Neural progenitor cell (in vitro differentiated cells): ENCODE measurements at regions not wholly inside any gene's neighbourhood (a gene's known extent, or its start where the extent isn't known, plus 50 kb on each side); places are given as distances from the start of the nearest gene placed in this dataset.

Experiments
- DNase-seq: peaks from one replicate; pipeline ENCODE4 v3.0.0-alpha.2; 2016; ENCODE audit warnings: low spot score
- H2AFZ ChIP-seq: fragments of 200-600 bp; sonication (generic); replicated peaks from 2 replicates; pipeline ENCODE4 v1.6.1; 2016; ENCODE audit warnings: antibody characterized with exemption
- H3F3A ChIP-seq: fragments of 200-600 bp; sonication (generic); 2 replicates; pipeline ENCODE4 v1.6.1; 2016; ENCODE audit warnings: antibody characterized with exemption, low read depth
- H3K27ac ChIP-seq: fragments of 200-600 bp; sonication (generic); 2 replicates; pipeline ENCODE4 v1.5.1; 2016; ENCODE audit warnings: mild to moderate bottlenecking
- H3K27me3 ChIP-seq: fragments of 200-600 bp; sonication (generic); 2 replicates; pipeline ENCODE4 v1.6.1; 2016; ENCODE audit warnings: mild to moderate bottlenecking, moderate library complexity
- H3K36me3 ChIP-seq: fragments of 200-600 bp; sonication (generic); 2 replicates; pipeline ENCODE4 v1.5.1; 2016
- H3K4me1 ChIP-seq: fragments of 200-600 bp; sonication (generic); 2 replicates; pipeline ENCODE4 v1.6.1; 2016; ENCODE audit warnings: mixed run types
- H3K4me2 ChIP-seq: fragments of 200-600 bp; sonication (generic); 2 replicates; pipeline ENCODE4 v1.6.1; 2016
- H3K4me3 ChIP-seq: fragments of 200-600 bp; sonication (generic); 2 replicates; pipeline ENCODE4 v1.5.1; 2016
- H3K79me2 ChIP-seq: fragments of 200-600 bp; sonication (generic); 2 replicates; pipeline ENCODE4 v1.6.1; 2016; ENCODE audit warnings: low read depth
- H3K9ac ChIP-seq: fragments of 200-600 bp; sonication (generic); 2 replicates; pipeline ENCODE4 v1.6.1; 2016
- H3K9me3 ChIP-seq: fragments of 200-600 bp; sonication (generic); 2 replicates; pipeline ENCODE4 v1.5.1; 2016; ENCODE audit warnings: low read depth
- H4K20me1 ChIP-seq: fragments of 200-600 bp; sonication (generic); 2 replicates; pipeline ENCODE4 v1.6.1; 2016; ENCODE audit warnings: low read depth
- H3K27ac Mint-ChIP-seq: 3 replicates; pipeline ENCODE4 v1.8.0; 2021; ENCODE audit warnings: mixed read lengths
- H3K27me3 Mint-ChIP-seq: 2 replicates; pipeline ENCODE4 v1.8.0; 2022; ENCODE audit warnings: low read depth, mild to moderate bottlenecking, inconsistent platforms, moderate library complexity, mixed read lengths; ENCODE audit not compliant: insufficient read depth
- H3K36me3 Mint-ChIP-seq: 3 replicates; pipeline ENCODE4 v1.8.0; 2021; ENCODE audit warnings: mixed read lengths
- H3K4me1 Mint-ChIP-seq: 3 replicates; pipeline ENCODE4 v1.8.0; 2021; ENCODE audit warnings: mixed read lengths
- H3K4me3 Mint-ChIP-seq: 3 replicates; pipeline ENCODE4 v1.8.0; 2021; ENCODE audit warnings: mild to moderate bottlenecking, moderate library complexity, mixed read lengths
- H3K9me3 Mint-ChIP-seq: 3 replicates; pipeline ENCODE4 v1.8.0; 2020; ENCODE audit warnings: mixed read lengths
- EZH2 ChIP-seq: fragments of 200-600 bp; sonication (generic); IDR thresholded peaks from 2 replicates; pipeline ENCODE4 v1.6.1; 2017; ENCODE audit warnings: antibody characterized with exemption, mild to moderate bottlenecking, moderate library complexity
- EZH2phosphoT487 ChIP-seq: fragments of 200-600 bp; sonication (generic); IDR thresholded peaks from 2 replicates; pipeline ENCODE4 v1.6.1; 2017; ENCODE audit warnings: antibody characterized with exemption
- TF ChIP-seq, protein P1 (sequence below): fragments of 200-600 bp; sonication (generic); IDR thresholded peaks from 2 replicates; pipeline ENCODE4 v1.5.1; 2017; ENCODE audit warnings: antibody characterized with exemption, mild to moderate bottlenecking

DNA sequence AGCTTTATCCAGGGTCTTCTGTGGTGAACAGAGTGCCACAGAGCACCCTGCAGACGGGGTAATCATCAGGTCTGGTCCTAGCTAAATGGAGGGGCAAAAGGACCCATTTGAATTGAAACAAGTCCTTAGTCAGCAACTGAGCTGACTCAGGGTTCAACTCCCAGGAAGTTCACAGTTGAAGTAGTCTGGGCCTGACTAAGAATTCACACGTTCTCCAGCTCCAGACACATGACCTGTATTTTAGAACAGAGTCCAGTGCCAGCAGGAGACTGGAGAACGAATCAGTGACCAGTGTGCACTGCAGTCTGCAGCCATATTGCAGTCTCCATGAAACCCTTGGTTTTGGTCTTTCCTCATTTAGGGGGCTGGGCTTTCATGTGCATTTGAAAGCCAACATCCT lies 85.2 kb downstream of the ELOVL4 start:
- Mint-ChIP-seq H3K9me3 (no peaks in the 10 kb centered on the region), H3K27me3 (peaks cover 5% of the 10 kb centered on the region), H3K36me3 (no peaks in the 10 kb centered on the region), H3K27ac (no peak overlapping the region), H3K4me1 (no peaks in the 10 kb centered on the region), H3K4me3 (no peak overlapping the region)
- no peak overlapping the region for H3K9ac ChIP-seq
- no peaks in the 10 kb centered on the region for H3K4me1 ChIP-seq
- no peaks in the 10 kb centered on the region for H3K9me3 ChIP-seq
- no peak overlapping the region for H3K4me3 ChIP-seq
- no peaks in the 10 kb centered on the region for H3F3A ChIP-seq
- no peaks in the 10 kb centered on the region for H3K27me3 ChIP-seq
- H4K20me1 ChIP-seq = no peaks in the 10 kb centered on the region
- TF ChIP-seq EZH2phosphoT487 (no peak), EZH2 (no peak)
- TF ChIP-seq, protein P1, sequence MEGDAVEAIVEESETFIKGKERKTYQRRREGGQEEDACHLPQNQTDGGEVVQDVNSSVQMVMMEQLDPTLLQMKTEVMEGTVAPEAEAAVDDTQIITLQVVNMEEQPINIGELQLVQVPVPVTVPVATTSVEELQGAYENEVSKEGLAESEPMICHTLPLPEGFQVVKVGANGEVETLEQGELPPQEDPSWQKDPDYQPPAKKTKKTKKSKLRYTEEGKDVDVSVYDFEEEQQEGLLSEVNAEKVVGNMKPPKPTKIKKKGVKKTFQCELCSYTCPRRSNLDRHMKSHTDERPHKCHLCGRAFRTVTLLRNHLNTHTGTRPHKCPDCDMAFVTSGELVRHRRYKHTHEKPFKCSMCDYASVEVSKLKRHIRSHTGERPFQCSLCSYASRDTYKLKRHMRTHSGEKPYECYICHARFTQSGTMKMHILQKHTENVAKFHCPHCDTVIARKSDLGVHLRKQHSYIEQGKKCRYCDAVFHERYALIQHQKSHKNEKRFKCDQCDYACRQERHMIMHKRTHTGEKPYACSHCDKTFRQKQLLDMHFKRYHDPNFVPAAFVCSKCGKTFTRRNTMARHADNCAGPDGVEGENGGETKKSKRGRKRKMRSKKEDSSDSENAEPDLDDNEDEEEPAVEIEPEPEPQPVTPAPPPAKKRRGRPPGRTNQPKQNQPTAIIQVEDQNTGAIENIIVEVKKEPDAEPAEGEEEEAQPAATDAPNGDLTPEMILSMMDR = no peak
- H2AFZ ChIP-seq = no peak overlapping the region
- H3K36me3 ChIP-seq = no peaks in the 10 kb centered on the region
- H3K27ac ChIP-seq = no peak overlapping the region
- no peak overlapping the region for H3K4me2 ChIP-seq
- DNase-seq = no peak
- no peaks in the 10 kb centered on the region for H3K79me2 ChIP-seq

DNA sequence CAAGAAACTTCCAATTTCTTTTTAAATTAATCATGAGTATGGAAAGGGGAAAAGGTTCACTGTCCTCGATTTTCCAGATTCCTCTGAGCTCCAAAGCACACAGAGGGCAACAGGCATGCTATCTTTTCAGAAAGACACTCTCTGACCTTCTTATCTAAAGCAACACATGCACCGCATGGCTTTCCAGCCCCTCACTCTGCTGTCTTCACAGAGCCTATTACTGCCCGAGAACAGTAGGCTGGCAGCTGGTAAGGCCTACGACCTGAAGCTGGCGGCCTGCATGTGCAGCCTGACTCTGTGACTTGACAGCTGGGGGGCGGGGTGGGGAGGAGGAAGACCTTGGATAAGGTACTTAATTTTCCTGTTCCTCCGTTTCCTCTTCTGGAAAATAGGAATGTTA lies 86.3 kb downstream of the ELOVL4 start:
- no peak overlapping the region for H3K27ac ChIP-seq

DNA sequence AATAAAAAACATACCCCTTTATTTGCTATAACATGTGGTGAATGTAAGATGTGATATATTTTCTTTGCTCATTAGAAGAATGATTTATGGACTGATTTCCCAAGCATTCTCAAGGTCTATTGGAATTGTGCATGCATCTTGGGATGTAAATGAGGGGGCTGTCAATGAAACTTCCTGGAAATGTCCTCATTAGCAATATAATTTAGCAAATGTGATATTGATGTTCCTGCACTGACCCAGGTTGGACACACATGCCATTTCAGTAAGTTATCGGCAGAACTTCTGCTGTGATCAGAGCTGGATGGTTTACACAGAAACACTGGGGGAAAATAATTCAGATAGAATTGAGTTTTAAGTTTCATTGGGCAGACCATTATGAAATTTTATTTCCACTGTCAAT lies 99.9 kb downstream of the ELOVL4 start:
- Mint-ChIP-seq H3K4me1 (no peaks in the 10 kb centered on the region), H3K4me3 (no peak overlapping the region), H3K27me3 (peaks cover 2% of the 10 kb centered on the region), H3K36me3 (no peaks in the 10 kb centered on the region), H3K9me3 (peaks cover 5% of the 10 kb centered on the region), H3K27ac (no peak overlapping the region)
- no peaks in the 10 kb centered on the region for H3K9me3 ChIP-seq
- H3K27me3 ChIP-seq = no peaks in the 10 kb centered on the region
- no peak overlapping the region for H3K4me3 ChIP-seq
- H3F3A ChIP-seq = no peaks in the 10 kb centered on the region
- DNase-seq = no peak
- H4K20me1 ChIP-seq = no peaks in the 10 kb centered on the region
- H3K4me2 ChIP-seq = no peak overlapping the region
- no peak overlapping the region for H2AFZ ChIP-seq
- no peak overlapping the region for H3K27ac ChIP-seq
- TF ChIP-seq, protein P1 = no peak
- TF ChIP-seq EZH2phosphoT487 = no peak
- no peak for TF ChIP-seq EZH2
- no peaks in the 10 kb centered on the region for H3K4me1 ChIP-seq
- H3K9ac ChIP-seq = no peak overlapping the region
- H3K79me2 ChIP-seq = no peaks in the 10 kb centered on the region
- no peaks in the 10 kb centered on the region for H3K36me3 ChIP-seq

More for the DNA sequence above, 86.3 kb downstream of the ELOVL4 start:
- H3K27ac Mint-ChIP-seq = no peak overlapping the region
- H3K27me3 Mint-ChIP-seq = peaks cover 5% of the 10 kb centered on the region
- H3K36me3 ChIP-seq = no peaks in the 10 kb centered on the region
- no peaks in the 10 kb centered on the region for H3K36me3 Mint-ChIP-seq
- H3K4me3 ChIP-seq = no peak overlapping the region
- H3K79me2 ChIP-seq = no peaks in the 10 kb centered on the region
- TF ChIP-seq, protein P1 = no peak
- TF ChIP-seq EZH2 = no peak
- no peak for TF ChIP-seq EZH2phosphoT487
- DNase-seq = peak; percentile 12
- no peaks in the 10 kb centered on the region for H3K27me3 ChIP-seq
- H2AFZ ChIP-seq = peak overlapping the region; percentile 11
- no peaks in the 10 kb centered on the region for H3F3A ChIP-seq
- H3K4me3 Mint-ChIP-seq = no peak overlapping the region
- no peak overlapping the region for H3K4me2 ChIP-seq
- H3K9me3 ChIP-seq = no peaks in the 10 kb centered on the region
- H3K9me3 Mint-ChIP-seq = no peaks in the 10 kb centered on the region
- H3K9ac ChIP-seq = no peak overlapping the region
- H3K4me1 ChIP-seq = no peaks in the 10 kb centered on the region
- H3K4me1 Mint-ChIP-seq = no peaks in the 10 kb centered on the region
- H4K20me1 ChIP-seq = no peaks in the 10 kb centered on the region
